Fibroblast of the aortic adventitia (primary cell): ENCODE measurements at regions not wholly inside any gene's neighbourhood (a gene's known extent, or its start where the extent isn't known, plus 50 kb on each side); places are given as distances from the start of the nearest gene placed in this dataset.

ENCODE experiments used
- DNase-seq: peaks from one replicate; pipeline ENCODE4 v3.0.0-alpha.2; 2010; ENCODE audit warnings: low read depth
- H3K4me3 ChIP-seq: 2 replicates; pipeline ENCODE4 v1.5.1; 2011; ENCODE audit warnings: low read depth, mild to moderate bottlenecking, control low read depth, low read length, moderate library complexity
- CTCF ChIP-seq: IDR thresholded peaks from 2 replicates; pipeline ENCODE4 v1.5.1; 2011; ENCODE audit warnings: mild to moderate bottlenecking, low read length, control low read depth, inconsistent platforms; ENCODE audit not compliant: insufficient read depth

GRCh38 chr22:49538006-49538405 lies 289.7 kb downstream of the BRD1 start:
- DNase-seq: no peak
- H3K4me3 ChIP-seq: no peak overlapping the region
- TF ChIP-seq CTCF: no peak

- TF ChIP-seq CTCF: no peak
- no peak for DNase-seq
- H3K4me3 ChIP-seq: no peak overlapping the region
Observed at GRCh38 chr22:49536571-49537131, 291.0 kb downstream of the BRD1 start.

GRCh38 chr22:49535527-49536125 lies 292.0 kb downstream of the BRD1 start:
- DNase-seq: no peak
- no peak for TF ChIP-seq CTCF
- H3K4me3 ChIP-seq: no peak overlapping the region

GRCh38 chr22:49535126-49535525 lies 292.5 kb downstream of the BRD1 start:
- no peak overlapping the region for H3K4me3 ChIP-seq
- no peak for TF ChIP-seq CTCF
- no peak for DNase-seq

GRCh38 chr22:49534386-49534785 lies 293.3 kb downstream of the BRD1 start:
- no peak overlapping the region for H3K4me3 ChIP-seq
- TF ChIP-seq CTCF: no peak
- no peak for DNase-seq

GRCh38 chr22:49533886-49534285 lies 293.8 kb downstream of the BRD1 start:
- no peak overlapping the region for H3K4me3 ChIP-seq
- no peak for DNase-seq
- no peak for TF ChIP-seq CTCF
